H9 (cell line): ENCODE measurements at regions not wholly inside any gene's neighbourhood (a gene's known extent, or its start where the extent isn't known, plus 50 kb on each side); places are given as distances from the start of the nearest gene placed in this dataset.

Source experiments
- DNase-seq: peaks from one replicate; pipeline ENCODE4 v3.0.0-alpha.2; 2017
- H2AFZ ChIP-seq: one replicate; pipeline ENCODE4 v1.6.1; 2013; ENCODE audit warnings: mild to moderate bottlenecking, low read length, control low read depth, moderate library complexity
- H2AK5ac ChIP-seq: 2 replicates; pipeline ENCODE4 v1.6.1; 2013; ENCODE audit warnings: low read length, control low read depth, mixed read lengths; ENCODE audit not compliant: insufficient read length
- H2BK120ac ChIP-seq: one replicate; pipeline ENCODE4 v1.6.1; 2013; ENCODE audit warnings: low read depth, mild to moderate bottlenecking, low read length, control low read depth, inconsistent platforms; ENCODE audit not compliant: poor library complexity, severe bottlenecking
- H2BK12ac ChIP-seq: 2 replicates; pipeline ENCODE4 v1.6.1; 2013; ENCODE audit warnings: low read length, control low read depth, mixed read lengths, low read depth; ENCODE audit not compliant: insufficient read length
- H2BK15ac ChIP-seq: 2 replicates; pipeline ENCODE4 v1.6.1; 2013; ENCODE audit warnings: low read depth, low read length, control low read depth
- H2BK20ac ChIP-seq: one replicate; pipeline ENCODE4 v1.6.1; 2013; ENCODE audit warnings: low read depth, mild to moderate bottlenecking, low read length, control low read depth, inconsistent platforms; ENCODE audit not compliant: poor library complexity, severe bottlenecking
- H2BK5ac ChIP-seq: 2 replicates; pipeline ENCODE4 v1.6.1; 2013; ENCODE audit warnings: low read length, control low read depth, mixed read lengths; ENCODE audit not compliant: insufficient read length
- H3K14ac ChIP-seq: 2 replicates; pipeline ENCODE4 v1.6.1; 2013; ENCODE audit warnings: low read length, control low read depth; ENCODE audit not compliant: insufficient read depth
- H3K18ac ChIP-seq: 2 replicates; pipeline ENCODE4 v1.6.1; 2013; ENCODE audit warnings: low read depth, mild to moderate bottlenecking, mixed read lengths, low read length, control low read depth; ENCODE audit not compliant: insufficient read length
- H3K23ac ChIP-seq: 2 replicates; pipeline ENCODE4 v1.6.1; 2013; ENCODE audit warnings: low read length, control low read depth, mixed read lengths, low read depth; ENCODE audit not compliant: insufficient read length
- H3K23me2 ChIP-seq: 2 replicates; pipeline ENCODE4 v1.6.1; 2013; ENCODE audit warnings: low read depth, mild to moderate bottlenecking, mixed read lengths, low read length, control low read depth; ENCODE audit not compliant: insufficient read length, poor library complexity, severe bottlenecking
- H3K27ac ChIP-seq: 2 replicates; pipeline ENCODE4 v1.5.1; 2013; ENCODE audit warnings: low read length, control low read depth, mixed read lengths, low read depth; ENCODE audit not compliant: insufficient read length
- H3K27me3 ChIP-seq: 2 replicates; pipeline ENCODE4 v1.6.1; 2013; ENCODE audit warnings: low read length, control low read depth, inconsistent platforms; ENCODE audit not compliant: insufficient read depth
- H3K4ac ChIP-seq: 2 replicates; pipeline ENCODE4 v1.6.1; 2013; ENCODE audit warnings: low read depth, mild to moderate bottlenecking, control low read depth, inconsistent platforms, low read length, moderate library complexity
- H3K4me1 ChIP-seq: 2 replicates; pipeline ENCODE4 v1.6.1; 2013; ENCODE audit warnings: low read length, control low read depth, inconsistent platforms; ENCODE audit not compliant: insufficient read depth
- H3K4me2 ChIP-seq: 2 replicates; pipeline ENCODE4 v1.6.1; 2013; ENCODE audit warnings: low read length, control low read depth, mixed read lengths; ENCODE audit not compliant: insufficient read length, insufficient read depth
- H3K56ac ChIP-seq: 2 replicates; pipeline ENCODE4 v1.6.1; 2013; ENCODE audit warnings: low read depth, mild to moderate bottlenecking, mixed read lengths, low read length, control low read depth; ENCODE audit not compliant: insufficient read length
- H3K79me1 ChIP-seq: 2 replicates; pipeline ENCODE4 v1.6.1; 2013; ENCODE audit warnings: low read depth, mild to moderate bottlenecking, moderate library complexity, low read length, control low read depth, inconsistent platforms; ENCODE audit not compliant: insufficient read depth, poor library complexity, severe bottlenecking
- H3K79me2 ChIP-seq: 2 replicates; pipeline ENCODE4 v1.6.1; 2013; ENCODE audit warnings: low read length, control low read depth, inconsistent platforms; ENCODE audit not compliant: insufficient read depth
- H3K9ac ChIP-seq: 2 replicates; pipeline ENCODE4 v1.6.1; 2013; ENCODE audit warnings: low read length, control low read depth, mixed read lengths; ENCODE audit not compliant: insufficient read length; ENCODE audit errors: extremely low read depth
- H3K9me3 ChIP-seq: one replicate; pipeline ENCODE4 v1.6.1; 2013; ENCODE audit warnings: low read depth, low read length, inconsistent platforms; ENCODE audit not compliant: control insufficient read depth
- H3T11ph ChIP-seq: one replicate; pipeline ENCODE4 v1.6.1; 2013; ENCODE audit warnings: mild to moderate bottlenecking, low read length, control low read depth, inconsistent platforms
- H4K20me1 ChIP-seq: one replicate; pipeline ENCODE4 v1.6.1; 2013; ENCODE audit not compliant: control insufficient read depth, insufficient read length, insufficient read depth
- H4K5ac ChIP-seq: 2 replicates; pipeline ENCODE4 v1.6.1; 2013; ENCODE audit warnings: low read depth, mild to moderate bottlenecking, mixed read lengths, low read length, control low read depth; ENCODE audit not compliant: insufficient read length
- H4K8ac ChIP-seq: replicated peaks from 2 replicates; pipeline ENCODE4 v1.6.1; 2013; ENCODE audit warnings: low read length, control low read depth, mixed read lengths, low read depth; ENCODE audit not compliant: insufficient read length
- H4K91ac ChIP-seq: 2 replicates; pipeline ENCODE4 v1.6.1; 2013; ENCODE audit warnings: low read depth, mild to moderate bottlenecking, moderate library complexity, mixed read lengths, low read length, control low read depth; ENCODE audit not compliant: insufficient read length
- H3K27ac Mint-ChIP-seq, 3 experiments: 2 replicates in 2 of 3; 3 replicates in 1 of 3; pipeline ENCODE4 v1.8.0; 2020 to 2021; ENCODE audit warnings: mixed read lengths in 3 of 3, mild to moderate bottlenecking in 1 of 3, moderate library complexity in 1 of 3
- H3K27me3 Mint-ChIP-seq: 2 replicates; pipeline ENCODE4 v1.8.0; 2021; ENCODE audit warnings: low read depth, mild to moderate bottlenecking, moderate library complexity, mixed read lengths
- H3K36me3 Mint-ChIP-seq, 3 experiments: 2 replicates in 2 of 3; 3 replicates in 1 of 3; pipeline ENCODE4 v1.8.0; 2020 to 2021; ENCODE audit warnings: low read depth in 3 of 3, mixed read lengths in 3 of 3; ENCODE audit not compliant: insufficient read depth in 1 of 3
- H3K4me1 Mint-ChIP-seq, 2 experiments: 2 replicates each; pipeline ENCODE4 v1.8.0; 2020; ENCODE audit warnings: mixed read lengths in 2 of 2
- H3K4me3 Mint-ChIP-seq, 2 experiments: 2 replicates in 1 of 2; 3 replicates in 1 of 2; pipeline ENCODE4 v1.8.0; 2020 to 2021; ENCODE audit warnings: mild to moderate bottlenecking in 2 of 2, mixed read lengths in 2 of 2, moderate library complexity in 1 of 2
- H3K9me3 Mint-ChIP-seq, 2 experiments: 2 replicates in 1 of 2; 3 replicates in 1 of 2; pipeline ENCODE4 v1.8.0; 2020; ENCODE audit warnings: mild to moderate bottlenecking in 2 of 2, mixed read lengths in 2 of 2, moderate library complexity in 1 of 2
- WGBS: extraction: QIAGEN DNeasy Blood & Tissue Kit; methylation state at CpG from one replicate; pipeline ENCODE4 v1.1.7; 2013; ENCODE audit warnings: missing lambda C conversion rate, low lambda C conversion rate, mixed read lengths; ENCODE audit not compliant: insufficient read length; ENCODE audit errors: extremely low coverage; 5-methylcytosine and 5-hydroxymethylcytosine counted together
- TF ChIP-seq, protein P1 (sequence below): fragments of 200-600 bp; sonication (generic); conservative IDR thresholded peaks from 3 replicates; pipeline ENCODE4 v1.8.0; 2021; ENCODE audit warnings: antibody characterized with exemption, mild to moderate bottlenecking

DNA sequence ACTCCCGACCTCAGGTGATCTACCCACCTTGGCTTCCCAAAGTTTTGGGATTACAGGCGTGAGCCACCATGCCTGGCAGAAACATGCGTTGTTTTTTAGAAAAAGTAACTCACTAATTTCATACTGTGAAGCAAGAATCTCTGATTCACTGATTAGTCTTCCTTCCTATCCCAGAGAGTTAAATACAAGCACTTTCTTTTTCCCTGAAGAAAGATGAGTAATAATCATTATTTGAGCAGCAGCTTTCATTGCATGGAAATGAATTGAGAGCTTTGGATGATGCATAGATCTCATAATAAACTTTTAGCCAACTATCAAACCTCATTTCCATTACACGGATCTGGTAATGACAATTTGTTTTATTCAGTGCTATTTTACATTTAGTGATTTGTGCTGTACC is 892.5 kb upstream of the EYS start:
- H4K5ac ChIP-seq, result no peak overlapping the region
- no peaks in the 10 kb centered on the region for H3K27me3 ChIP-seq
- no peak overlapping the region for H3K56ac ChIP-seq
- no peak overlapping the region for H2BK5ac ChIP-seq
- H3K79me1 ChIP-seq, result no peaks in the 10 kb centered on the region
- no peak overlapping the region for H3K4me3 Mint-ChIP-seq
- TF ChIP-seq, protein P1, sequence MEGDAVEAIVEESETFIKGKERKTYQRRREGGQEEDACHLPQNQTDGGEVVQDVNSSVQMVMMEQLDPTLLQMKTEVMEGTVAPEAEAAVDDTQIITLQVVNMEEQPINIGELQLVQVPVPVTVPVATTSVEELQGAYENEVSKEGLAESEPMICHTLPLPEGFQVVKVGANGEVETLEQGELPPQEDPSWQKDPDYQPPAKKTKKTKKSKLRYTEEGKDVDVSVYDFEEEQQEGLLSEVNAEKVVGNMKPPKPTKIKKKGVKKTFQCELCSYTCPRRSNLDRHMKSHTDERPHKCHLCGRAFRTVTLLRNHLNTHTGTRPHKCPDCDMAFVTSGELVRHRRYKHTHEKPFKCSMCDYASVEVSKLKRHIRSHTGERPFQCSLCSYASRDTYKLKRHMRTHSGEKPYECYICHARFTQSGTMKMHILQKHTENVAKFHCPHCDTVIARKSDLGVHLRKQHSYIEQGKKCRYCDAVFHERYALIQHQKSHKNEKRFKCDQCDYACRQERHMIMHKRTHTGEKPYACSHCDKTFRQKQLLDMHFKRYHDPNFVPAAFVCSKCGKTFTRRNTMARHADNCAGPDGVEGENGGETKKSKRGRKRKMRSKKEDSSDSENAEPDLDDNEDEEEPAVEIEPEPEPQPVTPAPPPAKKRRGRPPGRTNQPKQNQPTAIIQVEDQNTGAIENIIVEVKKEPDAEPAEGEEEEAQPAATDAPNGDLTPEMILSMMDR, result no peak
- H4K91ac ChIP-seq, result no peak overlapping the region
- no peak overlapping the region for H3K27ac ChIP-seq
- H3K4me1 ChIP-seq, result no peaks in the 10 kb centered on the region
- H2BK120ac ChIP-seq, result no peak overlapping the region
- H3K27ac Mint-ChIP-seq, result no peak overlapping the region
- no peaks in the 10 kb centered on the region for H3K4me1 Mint-ChIP-seq
- H2BK20ac ChIP-seq, result no peak overlapping the region
- H3K23me2 ChIP-seq, result no peaks in the 10 kb centered on the region
- H2AFZ ChIP-seq, result no peak overlapping the region
- no peaks in the 10 kb centered on the region for H3K9me3 ChIP-seq
- no peak overlapping the region for H3T11ph ChIP-seq
- H2BK12ac ChIP-seq, result no peak overlapping the region
- H4K8ac ChIP-seq, result no peak overlapping the region
- H3K4me2 ChIP-seq, result no peak overlapping the region
- H3K23ac ChIP-seq, result no peak overlapping the region
- no peaks in the 10 kb centered on the region for H3K79me2 ChIP-seq
- H3K27me3 Mint-ChIP-seq, result no peaks in the 10 kb centered on the region
- H4K20me1 ChIP-seq, result no peaks in the 10 kb centered on the region
- peaks cover 3 to 5% (median 4%) of the 10 kb centered on the region in 3 experiments; a peak in 4 of 7 replicates for H3K36me3 Mint-ChIP-seq
- H3K9ac ChIP-seq, result no peak overlapping the region
- H2AK5ac ChIP-seq, result no peak overlapping the region
- peaks cover 10 to 14% of the 10 kb centered on the region in 2 experiments for H3K9me3 Mint-ChIP-seq
- no peak overlapping the region for H2BK15ac ChIP-seq
- WGBS, result no CpG with 5 or more reads among the region's 4 CpGs
- H3K4ac ChIP-seq, result no peak overlapping the region
- no peak overlapping the region for H3K14ac ChIP-seq
- H3K18ac ChIP-seq, result no peak overlapping the region
- DNase-seq, result no peak
